H1 (cell line): ENCODE measurements at regions not wholly inside any gene's neighbourhood (a gene's known extent, or its start where the extent isn't known, plus 50 kb on each side); places are given as distances from the start of the nearest gene placed in this dataset.

Experiments used
- CTCF ChIA-PET: fragments of 300-600 bp; sonication (Branson Sonifier 250); formaldehyde crosslinking; loops from one replicate; lab custom pipeline; 2021; ENCODE audit not compliant: partially characterized antibody; lab: Charles Lee
- POLR2A ChIA-PET: fragments of 300-600 bp; sonication (Branson Sonifier 250); formaldehyde crosslinking; loops from one replicate; lab custom pipeline; 2021; ENCODE audit warnings: inconsistent platforms; ENCODE audit not compliant: partially characterized antibody; lab: Charles Lee
- DNase-seq, 2 experiments: peaks; one replicate each; pipeline versions ENCODE4 v3.0.0 to v3.0.0-alpha.2; 2010 to 2022; ENCODE audit warnings: low spot score in 2 of 2, low read depth in 1 of 2, mixed read lengths in 1 of 2
- FAIRE-seq: peaks from 2 replicates; lab custom pipeline; 2011; peaks lifted over from hg19 to GRCh38; lab: Jason Lieb, UNC
- H2AFZ ChIP-seq: 2 replicates; pipeline ENCODE4 v1.8.1; 2012; ENCODE audit warnings: low read length, inconsistent platforms
- H2AK5ac ChIP-seq: 2 replicates; pipeline ENCODE4 v1.6.1; 2013; ENCODE audit warnings: low read depth, low read length
- H2BK120ac ChIP-seq: replicated peaks from 2 replicates; pipeline ENCODE3; 2013; ENCODE audit warnings: low read depth, low read length, inconsistent platforms
- H2BK12ac ChIP-seq: 2 replicates; pipeline ENCODE4 v1.6.1; 2013; ENCODE audit warnings: low read depth, low read length
- H2BK15ac ChIP-seq: 2 replicates; pipeline ENCODE4 v1.6.1; 2013; ENCODE audit warnings: low read length
- H2BK20ac ChIP-seq: 2 replicates; pipeline ENCODE4 v1.6.1; 2013; ENCODE audit warnings: low read length
- H2BK5ac ChIP-seq: 2 replicates; pipeline ENCODE4 v1.6.1; 2013; ENCODE audit warnings: low read depth, low read length
- H3K14ac ChIP-seq: 2 replicates; pipeline ENCODE4 v1.6.1; 2013; ENCODE audit warnings: inconsistent platforms; ENCODE audit not compliant: insufficient read length
- H3K18ac ChIP-seq: 2 replicates; pipeline ENCODE4 v1.6.1; 2013; ENCODE audit warnings: low read length; ENCODE audit errors: extremely low read depth
- H3K23ac ChIP-seq: 2 replicates; pipeline ENCODE4 v1.6.1; 2013; ENCODE audit warnings: inconsistent platforms; ENCODE audit not compliant: insufficient read length
- H3K23me2 ChIP-seq: 2 replicates; pipeline ENCODE4 v1.6.1; 2013; ENCODE audit warnings: low read depth, low read length
- H3K27ac ChIP-seq: 2 replicates; pipeline ENCODE4 v1.6.1; 2011; ENCODE audit warnings: low read depth, low read length, inconsistent platforms
- H3K27me3 ChIP-seq, 4 experiments: replicated peaks in 1 of 4; 1 replicate in 1 of 4; 2 replicates in 3 of 4; pipeline versions ENCODE4 v1.6.1 to v1.8.1; 2011 to 2013; ENCODE audit warnings: low read length in 3 of 4, mild to moderate bottlenecking in 3 of 4, inconsistent platforms in 2 of 4, mixed read lengths in 2 of 4, moderate library complexity in 1 of 4; ENCODE audit not compliant: control insufficient read depth in 3 of 4, insufficient read depth in 3 of 4; ENCODE audit errors: extremely low read depth in 1 of 4
- H3K36me3 ChIP-seq, 4 experiments: 2 replicates each; pipeline versions ENCODE4 v1.6.1 to v1.8.1; 2011 to 2013; ENCODE audit warnings: mild to moderate bottlenecking in 4 of 4, low read length in 3 of 4, moderate library complexity in 2 of 4, control low read depth in 1 of 4, inconsistent platforms in 1 of 4; ENCODE audit not compliant: insufficient read depth in 4 of 4, control insufficient read depth in 2 of 4
- H3K4ac ChIP-seq: replicated peaks from 2 replicates; pipeline ENCODE3; 2013; ENCODE audit warnings: low read length, low read depth, mixed read lengths, inconsistent platforms; ENCODE audit not compliant: insufficient read length
- H3K4me1 ChIP-seq, 4 experiments: replicated peaks in 1 of 4; 1 replicate in 1 of 4; 2 replicates in 3 of 4; pipeline versions ENCODE4 v1.6.1 to v1.8.1; 2011 to 2013; ENCODE audit warnings: low read length in 3 of 4, inconsistent platforms in 2 of 4, mixed read lengths in 1 of 4; ENCODE audit not compliant: insufficient read depth in 4 of 4, control insufficient read depth in 3 of 4
- H3K4me2 ChIP-seq, 2 experiments: 2 replicates each; pipeline versions ENCODE4 v1.6.1 to v1.8.1; 2011 to 2013; ENCODE audit warnings: low read depth in 2 of 2, low read length in 2 of 2, control low read depth in 1 of 2, inconsistent platforms in 1 of 2, mild to moderate bottlenecking in 1 of 2; ENCODE audit not compliant: insufficient read depth in 1 of 2
- H3K4me3 ChIP-seq, 4 experiments: fragments of 200-600, 300-600 bp in 1 of 4; sonication (generic), shearing (Covaris generic), sonication (Bioruptor Twin) in 1 of 4; 2 replicates each; pipeline versions ENCODE4 v1.5.1 to v1.8.1; 2011 to 2016; ENCODE audit warnings: low read length in 4 of 4, low read depth in 3 of 4, control low read depth in 2 of 4, inconsistent platforms in 2 of 4, mild to moderate bottlenecking in 2 of 4, mixed read lengths in 1 of 4, moderate library complexity in 1 of 4; ENCODE audit not compliant: insufficient read depth in 2 of 4; ENCODE audit errors: extremely low read depth in 1 of 4
- H3K56ac ChIP-seq: replicated peaks from 2 replicates; pipeline ENCODE3; 2013; ENCODE audit warnings: low read depth, mild to moderate bottlenecking, mixed read lengths, low read length, inconsistent platforms; ENCODE audit not compliant: insufficient read length
- H3K79me1 ChIP-seq: 2 replicates; pipeline ENCODE4 v1.6.1; 2013; ENCODE audit warnings: low read depth, low read length, control low read depth
- H3K79me2 ChIP-seq, 2 experiments: 2 replicates each; pipeline versions ENCODE4 v1.6.1 to v1.8.1; 2012 to 2013; ENCODE audit warnings: low read length in 2 of 2, mild to moderate bottlenecking in 2 of 2, inconsistent platforms in 1 of 2; ENCODE audit not compliant: insufficient read depth in 2 of 2, control insufficient read depth in 1 of 2
- H3K9ac ChIP-seq, 4 experiments: replicated peaks in 1 of 4; 1 replicate in 1 of 4; 2 replicates in 3 of 4; pipeline versions ENCODE4 v1.6.1 to v1.8.1; 2011 to 2013; ENCODE audit warnings: low read depth in 3 of 4, low read length in 3 of 4, control low read depth in 2 of 4, mild to moderate bottlenecking in 2 of 4, moderate library complexity in 2 of 4, inconsistent platforms in 1 of 4; ENCODE audit errors: extremely low read depth in 1 of 4
- H3K9me3 ChIP-seq, 2 experiments: 2 replicates each; pipeline versions ENCODE4 v1.6.1 to v1.8.1; 2012 to 2013; ENCODE audit warnings: mild to moderate bottlenecking in 2 of 2, moderate library complexity in 2 of 2, control low read depth in 1 of 2, inconsistent platforms in 1 of 2, low read depth in 1 of 2, low read length in 1 of 2, mixed read lengths in 1 of 2; ENCODE audit not compliant: insufficient read depth in 2 of 2
- H4K20me1 ChIP-seq, 2 experiments: replicated peaks in 1 of 2; 2 replicates each; pipeline versions ENCODE3 to v1.8.1; 2011 to 2013; ENCODE audit warnings: inconsistent platforms in 2 of 2, low read length in 2 of 2, mild to moderate bottlenecking in 1 of 2; ENCODE audit not compliant: insufficient read depth in 2 of 2, control insufficient read depth in 1 of 2
- H4K5ac ChIP-seq: 2 replicates; pipeline ENCODE4 v1.6.1; 2013; ENCODE audit warnings: low read length, low read depth, mixed read lengths, inconsistent platforms; ENCODE audit not compliant: insufficient read length
- H4K8ac ChIP-seq: 2 replicates; pipeline ENCODE4 v1.8.0; 2013; ENCODE audit warnings: mild to moderate bottlenecking, moderate library complexity, low read length, inconsistent platforms; ENCODE audit not compliant: insufficient read depth; ENCODE audit errors: extremely low read depth
- H4K91ac ChIP-seq: replicated peaks from 2 replicates; pipeline ENCODE3; 2013; ENCODE audit warnings: low read length, mixed read lengths, inconsistent platforms; ENCODE audit not compliant: insufficient read length
- KDM4A ChIP-seq: IDR thresholded peaks from one replicate; pipeline ENCODE4 v1.7.1; 2012; ENCODE audit warnings: low read depth, mild to moderate bottlenecking, moderate library complexity, low read length, inconsistent platforms; ENCODE audit not compliant: severe bottlenecking
- SIN3A ChIP-seq, 2 experiments: IDR thresholded peaks in 1 of 2; conservative IDR thresholded peaks in 1 of 2; 2 replicates each; pipeline ENCODE4 v1.6.1; 2011 to 2012; ENCODE audit warnings: low read length in 2 of 2, improper control_type of control experiment in 1 of 2, low read depth in 1 of 2, mild to moderate bottlenecking in 1 of 2
- TAF7 ChIP-seq: optimal IDR thresholded peaks from 2 replicates; pipeline ENCODE3; 2011; ENCODE audit warnings: low read depth, mild to moderate bottlenecking, inconsistent platforms, low read length, moderate library complexity, borderline replicate concordance
- TBP ChIP-seq: IDR thresholded peaks from 2 replicates; pipeline ENCODE4 v1.6.1; 2011; ENCODE audit warnings: low read depth, low read length, improper control_type of control experiment
- WGBS, 2 experiments: shearing (Covaris generic) in 1 of 2; methylation state at CpG; one replicate each; pipeline versions ENCODE4 v1.1.6 to v1.1.7; 2013 to 2015; ENCODE audit warnings: low lambda C conversion rate in 2 of 2, mixed read lengths in 2 of 2, inconsistent platforms in 1 of 2, low coverage in 1 of 2, missing lambda C conversion rate in 1 of 2; ENCODE audit not compliant: insufficient replicate concordance in 2 of 2, insufficient coverage in 1 of 2, insufficient read length in 1 of 2; ENCODE audit errors: extremely low coverage in 1 of 2, missing lambda C conversion rate in 1 of 2; 5-methylcytosine and 5-hydroxymethylcytosine counted together

GRCh38 chr18:4582431-4583335 lies 127.6 kb upstream of the DLGAP1 start:
- Histone ChIP-seq H2BK12ac (no peak overlapping the region), H4K91ac (no peak overlapping the region), H3K23ac (no peak overlapping the region), H2AFZ (no peak overlapping the region), H3K4me2 (no peak overlapping the region), H4K5ac (no peak overlapping the region), H3K4me1 (no peaks in the 10 kb centered on the region), H3K18ac (no peak overlapping the region), H3K4ac (no peak overlapping the region), H4K8ac (no peak overlapping the region), H3K56ac (no peak overlapping the region), H2BK120ac (no peak overlapping the region), H3K27me3 (no peaks in the 10 kb centered on the region), H3K4me3 (no peak overlapping the region), H4K20me1 (no peaks in the 10 kb centered on the region), H3K9ac (no peak overlapping the region), H3K79me1 (no peaks in the 10 kb centered on the region), H2AK5ac (no peak overlapping the region), H3K23me2 (no peaks in the 10 kb centered on the region), H3K27ac (no peak overlapping the region), H3K9me3 (no peaks in the 10 kb centered on the region), H2BK5ac (no peak overlapping the region), H3K14ac (no peak overlapping the region), H3K79me2 (no peaks in the 10 kb centered on the region), H2BK20ac (no peak overlapping the region), H2BK15ac (no peak overlapping the region), H3K36me3 (no peaks in the 10 kb centered on the region)
- 84% methylated on average over 3 of the region's 3 CpGs; no CpG with 5 or more reads in 1 of the 2 experiments for WGBS, 2 experiments
- no peak for FAIRE-seq
- POLR2A ChIA-PET, result no interaction called here
- CTCF ChIA-PET, result interaction anchor here (0.9 kb wide), 1 partner anchor 439 kb away, joined by 4 read pairs; no protein-coding TSS in a partner anchor
- DNase-seq, result no peak
- TF ChIP-seq TAF7, result no peak
- no peak for TF ChIP-seq KDM4A
- TF ChIP-seq SIN3A (conservative IDR thresholded peaks at IDR 0.05 in 1 of 2, IDR thresholded peaks at IDR 0.05 in 1 of 2; ENCODE audit: low read depth in 1 of 2, low read length in 2 of 2), result no peak
- TF ChIP-seq TBP, result no peak
